Endothelial cell of umbilical vein (primary cell): ENCODE measurements at regions not wholly inside any gene's neighbourhood (a gene's known extent, or its start where the extent isn't known, plus 50 kb on each side); places are given as distances from the start of the nearest gene placed in this dataset.

Source experiments
- BruUV-seq: library from RNA; stranded (reverse); fragments of 400-500 nt; replicated peaks from 2 replicates; lab custom pipeline; 2021; lab: Mats Ljungman, UMichigan
- CTCF ChIA-PET: fragments of 300-600, 350-600 bp; sonication (Branson Sonifier 250); formaldehyde crosslinking; loops from one replicate; lab custom pipeline; 2021; ENCODE audit warnings: antibody characterized with exemption, inconsistent platforms; lab: Charles Lee
- POLR2A ChIA-PET: fragments of 300-600, 350-600 bp; sonication (Branson Sonifier 250); formaldehyde crosslinking; loops from one replicate; lab custom pipeline; 2021; ENCODE audit warnings: antibody characterized with exemption, inconsistent platforms; lab: Charles Lee
- DNase-seq: peaks from one replicate; pipeline ENCODE4 v3.0.0-alpha.2; 2011; ENCODE audit warnings: low read depth, low spot score
- FAIRE-seq: peaks from 2 replicates; lab custom pipeline; 2011; peaks lifted over from hg19 to GRCh38; lab: Jason Lieb, UNC
- H2AFZ ChIP-seq: 2 replicates; pipeline ENCODE4 v1.6.0; 2012; ENCODE audit warnings: low read depth, low read length, control low read depth, inconsistent platforms
- H3K27ac ChIP-seq: 2 replicates; pipeline ENCODE4 v1.5.1; 2011; ENCODE audit warnings: low read depth, mild to moderate bottlenecking, control low read depth, low read length, moderate library complexity; ENCODE audit not compliant: insufficient read depth
- H3K27me3 ChIP-seq, 2 experiments: 2 replicates each; pipeline versions ENCODE4 v1.6.0 to v1.6.1; 2011; ENCODE audit warnings: low read length in 2 of 2, mixed read lengths in 1 of 2; ENCODE audit not compliant: control insufficient read depth in 2 of 2, insufficient read depth in 2 of 2
- H3K36me3 ChIP-seq, 2 experiments: 2 replicates in 1 of 2; 3 replicates in 1 of 2; pipeline ENCODE4 v1.5.1; 2011; ENCODE audit warnings: low read length in 2 of 2, mild to moderate bottlenecking in 1 of 2, moderate library complexity in 1 of 2; ENCODE audit not compliant: control insufficient read depth in 2 of 2, insufficient read depth in 2 of 2; ENCODE audit errors: extremely low read depth in 1 of 2
- H3K4me1 ChIP-seq: 3 replicates; pipeline ENCODE4 v1.5.1; 2011; ENCODE audit warnings: mild to moderate bottlenecking, low read length; ENCODE audit not compliant: control insufficient read depth, insufficient read depth; ENCODE audit errors: extremely low read depth
- H3K4me2 ChIP-seq: 2 replicates; pipeline ENCODE4 v1.6.1; 2011; ENCODE audit warnings: low read length, control low read depth, mixed read lengths; ENCODE audit not compliant: insufficient read depth
- H3K4me3 ChIP-seq, 3 experiments: fragments of 200-600 bp in 1 of 3; sonication (generic), shearing (Covaris generic) in 1 of 3; replicated peaks in 1 of 3; 2 replicates each; pipeline ENCODE4 v1.5.1; 2011 to 2016; ENCODE audit warnings: control low read depth in 3 of 3, low read length in 3 of 3, mild to moderate bottlenecking in 2 of 3, inconsistent platforms in 1 of 3, low read depth in 1 of 3, moderate library complexity in 1 of 3; ENCODE audit not compliant: insufficient read depth in 1 of 3
- H3K79me2 ChIP-seq: 2 replicates; pipeline ENCODE4 v1.6.0; 2012; ENCODE audit warnings: low read length, inconsistent platforms; ENCODE audit not compliant: control insufficient read depth, insufficient read depth
- H3K9ac ChIP-seq: replicated peaks from 2 replicates; pipeline ENCODE3; 2011; ENCODE audit warnings: low read length, control low read depth; ENCODE audit not compliant: insufficient read depth; ENCODE audit errors: extremely low read depth
- H3K9me1 ChIP-seq: replicated peaks from 3 replicates; pipeline ENCODE4 v1.6.0; 2011; ENCODE audit warnings: mild to moderate bottlenecking, low read length; ENCODE audit not compliant: control insufficient read depth, insufficient read depth; ENCODE audit errors: extremely low read depth
- H3K9me3 ChIP-seq: replicated peaks from 2 replicates; pipeline ENCODE4 v1.5.1; 2012; ENCODE audit warnings: low read length, inconsistent platforms; ENCODE audit not compliant: control insufficient read depth, insufficient read depth
- H4K20me1 ChIP-seq: replicated peaks from 2 replicates; pipeline ENCODE3; 2011; ENCODE audit warnings: mild to moderate bottlenecking, low read length; ENCODE audit not compliant: control insufficient read depth, insufficient read depth; ENCODE audit errors: extremely low read depth
- EZH2 ChIP-seq: IDR thresholded peaks from 2 replicates; pipeline ENCODE4 v1.6.1; 2012; ENCODE audit warnings: borderline replicate concordance, low read depth, mild to moderate bottlenecking, moderate library complexity, low read length, inconsistent platforms; ENCODE audit not compliant: severe bottlenecking
- FOS ChIP-seq: IDR thresholded peaks from 2 replicates; pipeline ENCODE4 v1.6.1; 2011; ENCODE audit warnings: mild to moderate bottlenecking, low read length, moderate library complexity, borderline replicate concordance; ENCODE audit not compliant: insufficient read depth
- GATA2 ChIP-seq: IDR thresholded peaks from 2 replicates; pipeline ENCODE4 v1.7.0; 2011; ENCODE audit warnings: low read depth, mild to moderate bottlenecking, moderate library complexity, mixed read lengths, low read length; ENCODE audit not compliant: insufficient read length, insufficient read depth
- JUN ChIP-seq: IDR thresholded peaks from 2 replicates; pipeline ENCODE4 v1.6.1; 2011; ENCODE audit warnings: borderline replicate concordance, low read depth; ENCODE audit not compliant: insufficient read length, insufficient read depth
- MAX ChIP-seq: IDR thresholded peaks from 2 replicates; pipeline ENCODE4 v1.6.1; 2011; ENCODE audit not compliant: insufficient read depth, insufficient read length
- MYC ChIP-seq: IDR thresholded peaks from one replicate; pipeline ENCODE4 v1.6.1; 2011; ENCODE audit warnings: mild to moderate bottlenecking, low read depth, low read length
- POLR2A ChIP-seq: IDR thresholded peaks from 2 replicates; pipeline ENCODE4 v1.6.1; 2012; ENCODE audit warnings: low read depth, mild to moderate bottlenecking, control low read depth, low read length
- POLR2AphosphoS5 ChIP-seq: IDR thresholded peaks from 2 replicates; pipeline ENCODE4 v1.6.1; 2012; ENCODE audit warnings: low read depth, mild to moderate bottlenecking, control low read depth, low read length, moderate library complexity; ENCODE audit not compliant: insufficient read depth
- dilution Hi-C: fragments of 300-500 bp; cut with MboI; formaldehyde crosslinking; loops from one replicate; pipeline ENCODE4 v1.15.0; 2019; ENCODE audit warnings: low sequenced_read_pairs; ENCODE audit not compliant: extremely low pct_ligation_motif_present
- intact Hi-C: fragments of 100-400 bp; cut with micrococcal nuclease; formaldehyde crosslinking; loops from one replicate; pipeline ENCODE4 v1.10.0; 2022
- TF ChIP-seq, protein P1 (sequence below), 2 donors: IDR thresholded peaks; 1 replicate in 1 of 2; 2 replicates in 1 of 2; pipeline ENCODE4 v1.5.1; 2011; ENCODE audit warnings: low read length in 2 of 2, mild to moderate bottlenecking in 2 of 2, moderate library complexity in 2 of 2, control low read depth in 1 of 2, inconsistent platforms in 1 of 2, low read depth in 1 of 2; ENCODE audit not compliant: insufficient read depth in 1 of 2; ENCODE audit errors: extremely low read depth in 1 of 2

- H3K9me3 ChIP-seq: no peaks in the 10 kb centered on the region
- CTCF ChIA-PET: interaction anchor here (0.9 kb wide), 1 partner anchor 51 kb away, joined by 3 read pairs; no protein-coding TSS in a partner anchor
- no peak overlapping the region for H3K27ac ChIP-seq
- POLR2A ChIA-PET: no interaction called here
- TF ChIP-seq JUN: no peak
- dilution Hi-C loops (no loop called here), intact Hi-C loops (no loop called here)
- H3K27me3 ChIP-seq: peaks cover 0 to 15% of the 10 kb centered on the region in 2 experiments
- BruUV-seq: no TSS peak
- no peak for FAIRE-seq
- no peaks in the 10 kb centered on the region for H4K20me1 ChIP-seq
- H3K9me1 ChIP-seq: no peaks in the 10 kb centered on the region
- no peak overlapping the region for H3K4me3 ChIP-seq
- DNase-seq: no peak
- no peaks in the 10 kb centered on the region for H3K4me1 ChIP-seq
- no peak overlapping the region for H3K4me2 ChIP-seq
- H2AFZ ChIP-seq: no peak overlapping the region
- no peaks in the 10 kb centered on the region for H3K36me3 ChIP-seq
- no peak overlapping the region for H3K9ac ChIP-seq
- no peaks in the 10 kb centered on the region for H3K79me2 ChIP-seq
These were observed 419.5 kb downstream of the MFSD1 start for GRCh38 chr3:159221335-159221734.

- H4K20me1 ChIP-seq: no peaks in the 10 kb centered on the region
- H3K27me3 ChIP-seq: no peaks in the 10 kb centered on the region
- no peak overlapping the region for H2AFZ ChIP-seq
- TF ChIP-seq, protein P1, sequence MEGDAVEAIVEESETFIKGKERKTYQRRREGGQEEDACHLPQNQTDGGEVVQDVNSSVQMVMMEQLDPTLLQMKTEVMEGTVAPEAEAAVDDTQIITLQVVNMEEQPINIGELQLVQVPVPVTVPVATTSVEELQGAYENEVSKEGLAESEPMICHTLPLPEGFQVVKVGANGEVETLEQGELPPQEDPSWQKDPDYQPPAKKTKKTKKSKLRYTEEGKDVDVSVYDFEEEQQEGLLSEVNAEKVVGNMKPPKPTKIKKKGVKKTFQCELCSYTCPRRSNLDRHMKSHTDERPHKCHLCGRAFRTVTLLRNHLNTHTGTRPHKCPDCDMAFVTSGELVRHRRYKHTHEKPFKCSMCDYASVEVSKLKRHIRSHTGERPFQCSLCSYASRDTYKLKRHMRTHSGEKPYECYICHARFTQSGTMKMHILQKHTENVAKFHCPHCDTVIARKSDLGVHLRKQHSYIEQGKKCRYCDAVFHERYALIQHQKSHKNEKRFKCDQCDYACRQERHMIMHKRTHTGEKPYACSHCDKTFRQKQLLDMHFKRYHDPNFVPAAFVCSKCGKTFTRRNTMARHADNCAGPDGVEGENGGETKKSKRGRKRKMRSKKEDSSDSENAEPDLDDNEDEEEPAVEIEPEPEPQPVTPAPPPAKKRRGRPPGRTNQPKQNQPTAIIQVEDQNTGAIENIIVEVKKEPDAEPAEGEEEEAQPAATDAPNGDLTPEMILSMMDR (IDR thresholded peaks at IDR 0.05; ENCODE audit: extremely low read depth in 1 of 2, insufficient read depth in 1 of 2, low read depth in 1 of 2, low read length in 2 of 2): no peak
- no peak for TF ChIP-seq EZH2
- TF ChIP-seq POLR2AphosphoS5: no peak
- no peak for TF ChIP-seq FOS
- no peak for TF ChIP-seq MAX
- no peak for TF ChIP-seq JUN
- no peak for TF ChIP-seq MYC
- no peak for TF ChIP-seq POLR2A
- no peak for TF ChIP-seq GATA2
- no TSS peak for BruUV-seq
- POLR2A ChIA-PET: no interaction called here
- no peaks in the 10 kb centered on the region for H3K4me1 ChIP-seq
- DNase-seq (no peak), FAIRE-seq (no peak)
- H3K9ac ChIP-seq: no peak overlapping the region
- H3K27ac ChIP-seq: no peak overlapping the region
- CTCF ChIA-PET: interaction anchor here (0.7 to 1.4 kb wide), 2 partner anchors 9 to 59 kb away, joined by 3 to 4 read pairs; no protein-coding TSS in a partner anchor
- dilution Hi-C loops: no loop called here
- H3K79me2 ChIP-seq: no peaks in the 10 kb centered on the region
- no peaks in the 10 kb centered on the region for H3K9me3 ChIP-seq
- H3K4me2 ChIP-seq: no peak overlapping the region
- no peaks in the 10 kb centered on the region for H3K9me1 ChIP-seq
- H3K4me3 ChIP-seq: no peak overlapping the region
- intact Hi-C loops: no loop called here
- H3K36me3 ChIP-seq: no peaks in the 10 kb centered on the region
These were observed 427.3 kb downstream of the MFSD1 start for GRCh38 chr3:159229116-159229680.
